ENCODE measurements at regions not wholly inside any gene's neighbourhood (a gene's known extent, or its start where the extent isn't known, plus 50 kb on each side); places are given as distances from the start of the nearest gene placed in this dataset.
A peak's percentile ranks its signal among the peaks of the same experiment; 100 is the strongest.

DNA sequence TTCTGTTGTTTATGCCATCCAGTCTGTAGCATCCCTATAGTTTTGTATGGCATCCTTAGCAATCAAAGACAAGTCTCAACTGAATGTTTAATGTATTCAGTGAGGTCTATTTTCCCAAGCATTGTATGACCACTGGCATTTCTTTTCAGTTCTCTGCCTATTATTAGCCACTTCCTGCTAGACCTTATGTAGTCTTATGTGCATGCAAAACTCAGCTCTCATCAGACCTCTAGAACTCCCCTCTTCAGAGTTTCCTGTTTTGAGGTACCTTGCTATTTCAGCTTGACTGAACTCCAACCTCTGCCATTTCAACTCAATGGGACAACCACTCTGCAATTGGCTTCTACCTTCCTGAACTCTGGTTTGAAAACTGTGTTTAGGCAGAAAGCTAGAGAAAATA lies 113.2 kb downstream of the SLC25A46 start:
- no peak for DNase-seq (ENCODE audit: low spot score)
- TF ChIP-seq, protein P1, sequence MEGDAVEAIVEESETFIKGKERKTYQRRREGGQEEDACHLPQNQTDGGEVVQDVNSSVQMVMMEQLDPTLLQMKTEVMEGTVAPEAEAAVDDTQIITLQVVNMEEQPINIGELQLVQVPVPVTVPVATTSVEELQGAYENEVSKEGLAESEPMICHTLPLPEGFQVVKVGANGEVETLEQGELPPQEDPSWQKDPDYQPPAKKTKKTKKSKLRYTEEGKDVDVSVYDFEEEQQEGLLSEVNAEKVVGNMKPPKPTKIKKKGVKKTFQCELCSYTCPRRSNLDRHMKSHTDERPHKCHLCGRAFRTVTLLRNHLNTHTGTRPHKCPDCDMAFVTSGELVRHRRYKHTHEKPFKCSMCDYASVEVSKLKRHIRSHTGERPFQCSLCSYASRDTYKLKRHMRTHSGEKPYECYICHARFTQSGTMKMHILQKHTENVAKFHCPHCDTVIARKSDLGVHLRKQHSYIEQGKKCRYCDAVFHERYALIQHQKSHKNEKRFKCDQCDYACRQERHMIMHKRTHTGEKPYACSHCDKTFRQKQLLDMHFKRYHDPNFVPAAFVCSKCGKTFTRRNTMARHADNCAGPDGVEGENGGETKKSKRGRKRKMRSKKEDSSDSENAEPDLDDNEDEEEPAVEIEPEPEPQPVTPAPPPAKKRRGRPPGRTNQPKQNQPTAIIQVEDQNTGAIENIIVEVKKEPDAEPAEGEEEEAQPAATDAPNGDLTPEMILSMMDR (IDR thresholded peaks at IDR 0.05; ENCODE audit: extremely low read depth, missing control alignments) = no peak

DNA sequence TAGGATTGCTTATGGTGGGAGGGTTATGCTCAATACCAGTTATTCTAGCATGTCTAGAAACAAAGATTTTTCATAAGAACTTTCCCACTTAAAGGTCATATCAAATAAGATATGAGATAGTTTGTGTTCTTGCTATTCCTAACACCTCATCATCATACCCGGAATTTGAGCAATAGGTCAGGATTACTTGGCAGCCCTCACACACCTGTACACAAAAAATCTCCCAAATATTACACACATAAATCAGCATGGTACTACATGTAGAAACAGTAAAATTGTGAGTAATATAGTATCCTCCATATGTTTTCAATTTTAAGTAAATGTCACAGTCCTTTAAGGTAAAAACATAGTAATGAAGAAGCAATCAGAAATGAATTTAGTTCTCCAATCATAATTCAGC lies 113.7 kb downstream of the SLC25A46 start:
- no peak for DNase-seq (ENCODE audit: low spot score)
- TF ChIP-seq, protein P1 (IDR thresholded peaks at IDR 0.05; ENCODE audit: extremely low read depth, missing control alignments) = no peak

DNA sequence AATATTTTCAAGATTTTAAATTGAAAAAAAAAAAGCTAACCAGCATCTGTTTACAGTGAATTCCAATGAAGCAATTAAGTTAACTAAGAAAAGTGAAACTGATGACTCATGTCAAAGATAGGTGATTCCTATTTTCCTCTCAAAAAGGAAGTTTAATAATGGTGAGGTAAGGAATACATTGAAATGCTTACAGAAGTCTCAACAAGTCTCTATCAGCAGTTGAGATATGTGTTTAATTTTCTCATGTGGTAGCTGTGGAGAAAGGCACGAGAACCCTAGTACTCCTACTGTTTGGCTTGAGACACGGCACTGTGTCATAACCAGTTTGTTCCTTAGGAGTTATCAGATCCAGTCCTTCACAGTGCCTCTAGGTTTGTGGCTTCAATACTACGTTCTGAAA lies 114.5 kb downstream of the SLC25A46 start:
- no peak for DNase-seq (ENCODE audit: low spot score)
- TF ChIP-seq, protein P1 (IDR thresholded peaks at IDR 0.05; ENCODE audit: extremely low read depth, missing control alignments) = no peak

DNA sequence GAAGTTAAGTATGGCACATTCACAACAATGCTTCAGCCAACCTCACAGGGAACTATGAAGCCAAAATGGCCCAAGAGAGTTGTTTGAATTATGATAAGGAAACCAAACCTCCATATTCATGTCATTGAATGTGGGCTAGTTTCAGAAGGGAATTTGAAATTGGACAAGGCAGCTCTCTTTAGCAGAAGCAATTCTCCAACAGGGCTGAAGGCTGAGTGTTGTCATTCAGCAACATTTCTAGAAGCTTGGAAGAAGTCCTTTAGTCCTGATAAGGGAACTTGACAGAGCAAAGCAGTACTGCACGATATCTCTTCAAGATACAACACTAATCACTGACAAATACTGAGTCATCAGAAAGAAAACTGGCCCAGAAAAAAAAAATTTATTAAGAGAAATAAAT lies 115.4 kb downstream of the SLC25A46 start:
- DNase-seq (ENCODE audit: low spot score) = no peak
- TF ChIP-seq, protein P1 (IDR thresholded peaks at IDR 0.05; ENCODE audit: extremely low read depth, missing control alignments) = no peak

DNA sequence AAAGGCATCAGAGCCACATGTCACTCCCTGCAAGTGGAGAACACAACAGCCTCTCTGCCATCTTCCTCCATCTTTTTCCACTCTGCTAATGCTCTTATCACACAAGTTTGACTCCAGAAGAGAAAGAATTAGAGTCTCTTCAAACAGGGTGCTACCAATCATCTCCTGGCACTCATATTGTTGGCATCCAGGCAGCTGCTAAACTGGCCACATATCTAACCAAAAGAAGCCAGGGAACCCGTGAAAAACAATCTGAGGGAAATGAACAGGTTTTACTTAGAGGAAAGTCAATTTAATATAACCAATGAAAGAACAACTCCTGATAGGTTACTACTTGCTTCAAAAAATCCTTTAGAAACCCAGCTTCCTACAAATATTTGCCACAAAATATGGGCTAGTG lies 117.2 kb downstream of the SLC25A46 start:
- DNase-seq (ENCODE audit: low spot score) = no peak

DNA sequence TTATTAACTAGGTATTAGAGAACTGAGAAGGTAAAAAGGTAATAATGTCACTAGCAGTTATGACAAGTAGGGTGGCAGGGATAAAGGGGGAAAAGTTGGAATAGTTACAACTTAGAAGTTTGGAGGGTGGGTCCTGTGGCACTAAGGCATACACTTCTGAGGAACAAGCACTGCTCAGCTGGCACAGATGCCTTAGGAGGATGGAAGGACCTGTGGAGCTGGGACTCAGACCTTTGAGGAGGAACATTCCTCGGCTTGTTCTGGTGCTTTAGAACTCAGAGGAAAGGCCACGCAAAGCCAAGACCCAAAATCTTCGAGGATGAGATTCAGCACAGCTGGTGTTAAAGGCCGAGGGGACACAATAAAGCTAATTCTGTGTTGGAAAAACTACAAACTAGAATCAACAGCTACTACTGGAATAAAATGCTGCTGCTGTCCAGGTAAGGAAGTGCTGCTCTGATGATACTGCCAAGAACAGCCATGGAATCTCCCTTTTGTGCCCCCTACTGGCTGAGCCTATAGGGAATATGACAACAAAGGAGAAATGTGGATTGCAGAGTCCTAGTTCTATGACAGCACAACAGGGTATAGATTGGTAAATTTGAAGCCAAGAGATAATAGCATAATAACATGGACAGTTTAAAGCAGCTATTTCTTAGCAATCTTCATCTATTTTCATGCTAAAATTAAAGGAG lies 126.7 kb downstream of the SLC25A46 start:
- TF ChIP-seq, protein P1 (IDR thresholded peaks at IDR 0.05; ENCODE audit: extremely low read depth, missing control alignments) = peak; percentile 41
- peak; percentile 36 for DNase-seq (ENCODE audit: low spot score)

More for the DNA sequence above, 117.2 kb downstream of the SLC25A46 start:
- TF ChIP-seq, protein P1 (IDR thresholded peaks at IDR 0.05; ENCODE audit: extremely low read depth, missing control alignments) = no peak

DNA sequence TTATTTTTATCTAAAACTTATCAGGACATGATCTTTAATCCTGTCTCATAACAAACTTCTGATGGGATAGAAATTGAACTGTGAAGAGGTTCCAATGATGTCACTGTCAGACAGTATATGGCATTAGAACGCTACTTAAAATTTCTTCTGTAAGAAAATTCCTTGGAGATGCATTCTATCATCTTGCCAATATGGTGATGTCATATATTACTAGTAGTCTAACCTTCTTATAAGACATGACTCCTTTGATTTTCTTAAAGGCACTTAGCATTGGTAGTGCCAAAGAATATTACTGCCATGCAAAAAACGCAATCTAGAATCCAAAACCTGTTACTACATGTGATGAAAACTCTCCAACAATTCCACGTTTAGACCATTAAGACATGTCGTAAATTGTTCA lies 131.1 kb downstream of the SLC25A46 start:
- TF ChIP-seq, protein P1 (IDR thresholded peaks at IDR 0.05; ENCODE audit: extremely low read depth, missing control alignments) = no peak
- no peak for DNase-seq (ENCODE audit: low spot score)

All from GM20000 (cell line).